ENCODE measurements at regions not wholly inside any gene's neighbourhood (a gene's known extent, or its start where the extent isn't known, plus 50 kb on each side); places are given as distances from the start of the nearest gene placed in this dataset.

DNA sequence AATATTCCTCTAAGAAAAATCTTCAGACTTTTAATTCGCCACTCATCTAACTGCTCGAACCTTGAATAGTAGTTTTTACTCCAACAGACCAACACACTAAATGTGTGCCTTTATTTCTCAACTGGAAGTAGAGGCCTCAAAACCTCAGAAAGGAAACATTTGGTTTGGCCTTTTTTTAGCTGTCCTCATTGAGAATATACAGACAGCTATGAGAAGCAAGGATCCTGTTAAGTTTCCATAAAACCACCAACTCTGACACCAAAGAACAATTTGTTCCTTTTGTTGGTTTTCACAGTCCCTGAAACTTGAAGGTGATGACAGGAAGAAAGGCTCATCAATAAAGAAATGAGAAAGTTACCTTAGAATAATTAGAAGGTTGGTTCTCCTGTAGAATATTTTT is 199.2 kb upstream of the MEOX2 start:
- Histone ChIP-seq H3K36me3 (no peaks in the 10 kb centered on the region), H3K27ac (no peak overlapping the region), H3K4me3 (replicated peaks in 1 of 3) (no peak overlapping the region), H3K9me3 (no peaks in the 10 kb centered on the region), H3K4me1 (no peaks in the 10 kb centered on the region), H3K27me3 (no peaks in the 10 kb centered on the region)
- intact Hi-C loops (cut with DNase I), result no loop called here
- DNase-seq, result no peak
- TF ChIP-seq CTCF (IDR thresholded peaks at IDR 0.05) (no peak), POLR2A (IDR thresholded peaks at IDR 0.05) (no peak)
- 91% methylated on average over 2 of the region's 2 CpGs for WGBS, 2 donors

- no peak for TF ChIP-seq POLR2A (IDR thresholded peaks at IDR 0.05)
- no peak for TF ChIP-seq CTCF (IDR thresholded peaks at IDR 0.05)
- no peaks in the 10 kb centered on the region for H3K9me3 ChIP-seq
- no peak for DNase-seq
- H3K4me1 ChIP-seq, result no peaks in the 10 kb centered on the region
- no peaks in the 10 kb centered on the region for H3K27me3 ChIP-seq
- no peaks in the 10 kb centered on the region for H3K36me3 ChIP-seq
- intact Hi-C loops (cut with DNase I), result no loop called here
- no peak overlapping the region for H3K27ac ChIP-seq
- H3K4me3 ChIP-seq (replicated peaks in 1 of 3), result no peak overlapping the region
Observed at GRCh38 chr7:15874774-15875173, 188.3 kb upstream of the MEOX2 start.

DNA sequence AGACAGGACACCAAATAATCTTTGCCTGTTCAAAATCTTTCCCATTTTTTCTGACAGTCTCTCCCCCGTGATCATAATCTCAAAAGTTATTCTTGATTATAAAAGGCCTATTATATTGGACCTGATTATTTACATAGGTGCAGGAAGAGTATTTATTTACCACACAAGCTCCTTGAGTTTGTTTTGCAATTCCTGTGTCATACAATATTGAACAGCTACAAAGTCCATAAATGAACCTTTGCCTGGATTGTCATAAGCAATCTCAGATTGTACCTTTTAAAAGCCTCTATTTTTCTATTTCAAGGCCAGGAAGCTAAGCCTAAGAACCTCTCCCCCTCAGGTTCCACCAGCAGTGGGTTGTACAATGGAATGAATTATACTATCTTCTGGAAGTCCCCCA is 183.9 kb upstream of the MEOX2 start:
- Histone ChIP-seq H3K27me3 (no peaks in the 10 kb centered on the region), H3K4me3 (replicated peaks in 1 of 3) (no peak overlapping the region), H3K27ac (no peak overlapping the region), H3K4me1 (no peaks in the 10 kb centered on the region), H3K9me3 (no peaks in the 10 kb centered on the region), H3K36me3 (no peaks in the 10 kb centered on the region)
- intact Hi-C loops (cut with DNase I), result no loop called here
- TF ChIP-seq CTCF (IDR thresholded peaks at IDR 0.05) (no peak), POLR2A (IDR thresholded peaks at IDR 0.05) (no peak)
- WGBS, 2 donors, result 84 to 85% methylated on average over 1 of the region's 1 CpG
- DNase-seq, result no peak

DNA sequence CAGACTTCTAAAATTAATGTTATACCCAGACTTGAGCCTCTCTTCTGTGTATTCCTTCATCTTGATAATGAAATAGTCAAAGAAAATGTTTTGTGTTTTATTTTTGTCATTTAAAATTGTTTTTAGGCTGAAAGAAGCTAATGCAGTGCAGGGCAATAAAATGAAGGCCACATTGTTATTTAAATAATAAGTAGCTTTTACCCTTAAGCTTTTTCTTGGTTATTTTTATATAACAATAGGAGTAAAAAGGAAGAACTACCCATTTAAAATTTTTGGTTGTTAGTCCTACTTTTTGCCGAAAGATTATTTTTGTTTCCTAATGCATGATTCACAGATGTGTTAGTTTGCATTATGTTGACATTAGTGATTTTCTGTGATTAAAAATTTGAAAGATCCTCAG is 181.0 kb upstream of the MEOX2 start:
- 88 to 93% methylated on average over 1 of the region's 1 CpG for WGBS, 2 donors
- H3K4me1 ChIP-seq, result no peaks in the 10 kb centered on the region
- intact Hi-C loops (cut with DNase I), result no loop called here
- H3K9me3 ChIP-seq, result no peaks in the 10 kb centered on the region
- DNase-seq, result no peak
- TF ChIP-seq CTCF (IDR thresholded peaks at IDR 0.05) (no peak), POLR2A (IDR thresholded peaks at IDR 0.05) (no peak)
- no peak overlapping the region for H3K4me3 ChIP-seq (replicated peaks in 1 of 3)
- H3K27ac ChIP-seq, result no peak overlapping the region
- H3K36me3 ChIP-seq, result no peaks in the 10 kb centered on the region
- no peaks in the 10 kb centered on the region for H3K27me3 ChIP-seq

- Histone ChIP-seq H3K4me3 (replicated peaks in 1 of 3) (no peak overlapping the region), H3K4me1 (no peaks in the 10 kb centered on the region), H3K27ac (no peak overlapping the region), H3K9me3 (no peaks in the 10 kb centered on the region), H3K27me3 (no peaks in the 10 kb centered on the region), H3K36me3 (no peaks in the 10 kb centered on the region)
- intact Hi-C loops (cut with DNase I), result no loop called here
- DNase-seq, result no peak
- 85 to 96% methylated on average over 1 of the region's 1 CpG for WGBS, 2 donors
- no peak for TF ChIP-seq CTCF (IDR thresholded peaks at IDR 0.05)
- TF ChIP-seq POLR2A (IDR thresholded peaks at IDR 0.05), result no peak
Observed at GRCh38 chr7:15866753-15867152, 180.3 kb upstream of the MEOX2 start.

All from thyroid gland (tissue), 4 donors.